Tibial nerve (tissue), 4 donors: ENCODE measurements at regions not wholly inside any gene's neighbourhood (a gene's known extent, or its start where the extent isn't known, plus 50 kb on each side); places are given as distances from the start of the nearest gene placed in this dataset.

Experiments
- DNase-seq, 2 donors: peaks; one replicate each; pipeline ENCODE4 v3.0.0-alpha.2; 2019; ENCODE audit warnings: low spot score in 2 of 2
- H3K27ac ChIP-seq, 4 donors: fragments of 200-600 bp; sonication (generic) in 3 of 4; one replicate each; pipeline ENCODE4 v1.5.1; 2017 to 2019; ENCODE audit warnings: mild to moderate bottlenecking in 1 of 4
- H3K27me3 ChIP-seq, 2 donors: fragments of 200-600 bp; sonication (generic) in 1 of 2; one replicate each; pipeline versions ENCODE4 v1.5.1 to v1.6.0; 2017 to 2019
- H3K36me3 ChIP-seq, 3 donors: fragments of 200-600 bp; sonication (generic); one replicate each; pipeline ENCODE4 v1.5.1; 2018 to 2019
- H3K4me1 ChIP-seq, 4 donors: fragments of 200-600 bp; sonication (generic) in 3 of 4; one replicate each; pipeline ENCODE4 v1.5.1; 2017 to 2019
- H3K4me3 ChIP-seq, 4 donors: fragments of 200-600 bp; sonication (generic) in 3 of 4; one replicate each; pipeline ENCODE4 v1.5.1; 2017 to 2019; ENCODE audit warnings: mild to moderate bottlenecking in 1 of 4, moderate library complexity in 1 of 4
- H3K9me3 ChIP-seq, 4 donors: fragments of 200-600 bp; sonication (generic) in 3 of 4; one replicate each; pipeline ENCODE4 v1.5.1; 2017 to 2019
- EP300 ChIP-seq, 2 donors: sonication (generic); formaldehyde crosslinking; IDR thresholded peaks; one replicate each; pipeline ENCODE4 v1.6.1; 2017; ENCODE audit warnings: antibody characterized with exemption in 2 of 2, mild to moderate bottlenecking in 1 of 2
- POLR2A ChIP-seq, 2 donors: fragments of 450-650 bp; IDR thresholded peaks; one replicate each; pipeline ENCODE4 v1.6.1; 2017; ENCODE audit warnings: antibody characterized with exemption in 2 of 2, mild to moderate bottlenecking in 2 of 2, moderate library complexity in 2 of 2
- WGBS, 2 donors: methylation state at CpG; one replicate each; pipeline ENCODE4 v1.1.5; 2018; 5-methylcytosine and 5-hydroxymethylcytosine counted together
- TF ChIP-seq, protein P1 (sequence below), 5 experiments: fragments of 200-600 bp in 3 of 5; fragments of 450-650 bp in 2 of 5; sonication (generic) in 3 of 5; IDR thresholded peaks; one replicate each; pipeline ENCODE4 v1.5.1; 2016 to 2019; ENCODE audit warnings: antibody characterized with exemption in 5 of 5, mild to moderate bottlenecking in 3 of 5, moderate library complexity in 2 of 5

DNA sequence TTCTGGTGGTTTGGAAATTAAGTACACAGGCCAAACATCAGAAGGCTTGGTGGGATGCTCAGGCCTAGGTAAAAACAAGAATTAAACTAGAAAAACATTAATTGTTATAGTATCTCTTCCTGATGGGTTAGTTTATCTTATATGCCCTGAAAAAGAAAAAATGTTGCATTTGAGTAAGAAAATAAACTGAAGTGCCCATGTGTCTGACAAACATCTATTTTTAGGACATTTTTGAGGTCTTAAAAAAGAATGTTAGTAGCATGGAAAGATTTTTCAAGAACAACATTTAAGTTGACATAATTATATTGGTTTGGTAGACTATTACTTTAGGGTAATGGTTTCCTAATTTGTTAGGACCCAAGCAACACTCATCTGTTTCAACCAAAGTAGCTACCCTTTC is 140.1 kb upstream of the RND3 start:
- TF ChIP-seq POLR2A (IDR thresholded peaks at IDR 0.05) = no peak
- H3K9me3 ChIP-seq = no peaks in the 10 kb centered on the region

DNA sequence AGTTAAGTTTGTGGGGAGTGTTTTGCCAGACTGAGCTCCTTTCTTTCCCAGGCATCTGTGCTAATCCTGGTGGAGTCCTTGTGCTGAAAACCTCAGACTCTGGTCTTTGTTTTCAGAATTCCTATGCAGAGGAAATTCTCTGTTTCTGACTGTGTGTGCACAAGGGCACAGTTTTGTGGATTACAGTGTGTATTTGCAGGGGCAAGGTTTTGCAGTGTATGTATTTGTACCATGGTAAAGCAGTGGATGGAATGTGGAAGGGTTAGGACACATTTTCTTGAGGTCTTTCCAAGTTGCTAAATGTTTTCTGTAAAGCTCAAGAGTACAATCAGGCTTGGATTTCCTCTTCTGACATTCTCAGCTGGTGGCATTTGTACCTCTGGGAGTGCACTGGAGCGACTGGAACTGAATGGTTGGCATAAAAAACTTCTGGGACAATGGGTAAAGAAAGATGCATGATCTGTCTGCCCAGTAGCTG is 139.5 kb upstream of the RND3 start:
- no peak for DNase-seq
- WGBS, 2 donors = 22 to 34% methylated on average over 1 of the region's 1 CpG
- no peak overlapping the region for H3K4me3 ChIP-seq
- H3K4me1 ChIP-seq = peaks cover 0 to 33% (median 0%) of the 10 kb centered on the region in 4 donors
- TF ChIP-seq EP300 (IDR thresholded peaks at IDR 0.05) (no peak), POLR2A (IDR thresholded peaks at IDR 0.05) (no peak)
- TF ChIP-seq, protein P1, sequence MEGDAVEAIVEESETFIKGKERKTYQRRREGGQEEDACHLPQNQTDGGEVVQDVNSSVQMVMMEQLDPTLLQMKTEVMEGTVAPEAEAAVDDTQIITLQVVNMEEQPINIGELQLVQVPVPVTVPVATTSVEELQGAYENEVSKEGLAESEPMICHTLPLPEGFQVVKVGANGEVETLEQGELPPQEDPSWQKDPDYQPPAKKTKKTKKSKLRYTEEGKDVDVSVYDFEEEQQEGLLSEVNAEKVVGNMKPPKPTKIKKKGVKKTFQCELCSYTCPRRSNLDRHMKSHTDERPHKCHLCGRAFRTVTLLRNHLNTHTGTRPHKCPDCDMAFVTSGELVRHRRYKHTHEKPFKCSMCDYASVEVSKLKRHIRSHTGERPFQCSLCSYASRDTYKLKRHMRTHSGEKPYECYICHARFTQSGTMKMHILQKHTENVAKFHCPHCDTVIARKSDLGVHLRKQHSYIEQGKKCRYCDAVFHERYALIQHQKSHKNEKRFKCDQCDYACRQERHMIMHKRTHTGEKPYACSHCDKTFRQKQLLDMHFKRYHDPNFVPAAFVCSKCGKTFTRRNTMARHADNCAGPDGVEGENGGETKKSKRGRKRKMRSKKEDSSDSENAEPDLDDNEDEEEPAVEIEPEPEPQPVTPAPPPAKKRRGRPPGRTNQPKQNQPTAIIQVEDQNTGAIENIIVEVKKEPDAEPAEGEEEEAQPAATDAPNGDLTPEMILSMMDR (IDR thresholded peaks at IDR 0.05) = no peak
- H3K9me3 ChIP-seq = no peaks in the 10 kb centered on the region
- no peaks in the 10 kb centered on the region for H3K27me3 ChIP-seq
- no peaks in the 10 kb centered on the region for H3K36me3 ChIP-seq
- H3K27ac ChIP-seq = peak overlapping the region in 2 of 4 donors; percentile 38 to 58

More for the DNA sequence above, 140.1 kb upstream of the RND3 start:
- Histone ChIP-seq H3K36me3 (no peaks in the 10 kb centered on the region), H3K27ac (peak overlapping the region in 1 of 4 donors; percentile 58), H3K4me1 (peaks cover 0 to 30% (median 0%) of the 10 kb centered on the region in 4 donors), H3K4me3 (no peak overlapping the region), H3K27me3 (no peaks in the 10 kb centered on the region)
- DNase-seq = no peak

GRCh38 chr2:150625741-150626140 is 138.3 kb upstream of the RND3 start:
- DNase-seq = no peak
- peak overlapping the region in 1 of 4 donors; percentile 58 for H3K27ac ChIP-seq
- 65 to 67% methylated on average over 2 of the region's 2 CpGs for WGBS, 2 donors
- no peak overlapping the region for H3K4me3 ChIP-seq
- H3K9me3 ChIP-seq = no peaks in the 10 kb centered on the region
- no peaks in the 10 kb centered on the region for H3K27me3 ChIP-seq
- TF ChIP-seq, protein P1 (IDR thresholded peaks at IDR 0.05) = no peak
- no peak for TF ChIP-seq EP300 (IDR thresholded peaks at IDR 0.05)
- no peak for TF ChIP-seq POLR2A (IDR thresholded peaks at IDR 0.05)
- peaks cover 0 to 35% (median 4%) of the 10 kb centered on the region in 4 donors for H3K4me1 ChIP-seq
- H3K36me3 ChIP-seq = no peaks in the 10 kb centered on the region

- no peaks in the 10 kb centered on the region for H3K27me3 ChIP-seq
- peaks cover under 1 to 36% (median 6%) of the 10 kb centered on the region in 4 donors for H3K4me1 ChIP-seq
- H3K9me3 ChIP-seq = no peaks in the 10 kb centered on the region
- TF ChIP-seq POLR2A (IDR thresholded peaks at IDR 0.05) (no peak), EP300 (IDR thresholded peaks at IDR 0.05) (no peak)
- TF ChIP-seq, protein P1 (IDR thresholded peaks at IDR 0.05) = no peak
- H3K4me3 ChIP-seq = no peak overlapping the region
- DNase-seq = no peak
- no peak overlapping the region for H3K27ac ChIP-seq
- no peaks in the 10 kb centered on the region for H3K36me3 ChIP-seq
Observed at GRCh38 chr2:150625303-150625702, 137.8 kb upstream of the RND3 start.

DNA sequence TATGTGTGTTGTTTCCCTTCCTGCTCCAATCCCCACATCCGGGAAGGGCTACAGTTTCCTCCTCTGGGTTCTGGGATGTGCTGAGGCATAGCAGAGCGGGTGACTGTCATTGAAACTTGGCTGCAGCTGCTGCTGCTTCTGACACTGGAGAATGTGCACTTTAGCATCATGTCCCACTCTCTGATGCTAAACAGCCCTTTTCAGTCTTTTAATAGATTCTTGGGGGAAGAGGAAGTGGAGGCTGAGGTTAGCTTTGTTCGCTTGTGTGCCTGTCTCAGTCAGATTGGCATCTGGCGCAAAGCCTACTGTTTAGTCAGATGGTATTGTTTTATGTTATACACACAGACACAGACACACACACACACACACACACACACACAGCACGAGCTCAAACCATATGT is 136.5 kb upstream of the RND3 start:
- Histone ChIP-seq H3K36me3 (no peaks in the 10 kb centered on the region), H3K27me3 (no peaks in the 10 kb centered on the region), H3K4me1 (peaks cover 3 to 49% (median 14%) of the 10 kb centered on the region in 4 donors), H3K27ac (peak overlapping the region in 2 of 4 donors; percentile 23 to 73), H3K4me3 (no peak overlapping the region), H3K9me3 (no peaks in the 10 kb centered on the region)
- no peak for DNase-seq
- TF ChIP-seq POLR2A (IDR thresholded peaks at IDR 0.05) (no peak), EP300 (IDR thresholded peaks at IDR 0.05) (no peak)
- TF ChIP-seq, protein P1 (IDR thresholded peaks at IDR 0.05) = no peak
- WGBS, 2 donors = 27 to 37% methylated on average over 5 of the region's 5 CpGs
